Left colon (tissue), 2 donors: ENCODE measurements at regions not wholly inside any gene's neighbourhood (a gene's known extent, or its start where the extent isn't known, plus 50 kb on each side); places are given as distances from the start of the nearest gene placed in this dataset.

ENCODE experiments used
- ATAC-seq: fragments of 200-7000 bp; cut with Tn5 transposase; one replicate; pipeline ENCODE4 v1.9.1; 2020; ENCODE audit warnings: mild to moderate bottlenecking, moderate library complexity
- DNase-seq, 2 donors: peaks; one replicate each; pipeline ENCODE4 v3.0.0-alpha.2; 2020
- intact Hi-C, 2 donors: fragments of 100-400 bp; cut with DNase I in 1 of 2; cut with micrococcal nuclease in 1 of 2; formaldehyde crosslinking; loops; one replicate each; pipeline versions ENCODE4 v1.11.2 to v1.14.0; 2022; cut with DNase I, micrococcal nuclease
- donor health status: DM: no; HTN: no; CAD: no.
- donor health status: DM: yes; HTN: yes; CAD: no.

DNA sequence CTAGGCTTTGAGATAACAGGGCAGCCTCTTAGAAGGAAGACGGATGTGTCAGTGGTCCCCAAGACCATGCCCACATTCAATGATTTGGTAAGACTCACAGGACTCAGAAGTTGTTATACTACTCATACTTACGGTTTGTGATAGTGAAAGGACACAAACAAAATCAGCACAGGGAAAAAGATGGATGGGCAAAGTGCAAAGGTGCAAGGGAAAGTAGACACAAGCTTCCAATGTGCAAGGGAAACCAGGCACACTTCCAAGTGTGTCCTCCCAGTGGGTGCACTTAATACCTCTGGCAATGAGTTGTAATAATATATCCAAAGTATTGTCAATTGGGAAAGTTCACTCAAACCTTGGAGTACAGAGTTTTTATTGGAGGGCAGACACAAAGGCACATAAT is 53.8 kb upstream of the VCX start:
- DNase-seq (no peak), ATAC-seq (no peak)
- intact Hi-C loops, result no loop called here

DNA sequence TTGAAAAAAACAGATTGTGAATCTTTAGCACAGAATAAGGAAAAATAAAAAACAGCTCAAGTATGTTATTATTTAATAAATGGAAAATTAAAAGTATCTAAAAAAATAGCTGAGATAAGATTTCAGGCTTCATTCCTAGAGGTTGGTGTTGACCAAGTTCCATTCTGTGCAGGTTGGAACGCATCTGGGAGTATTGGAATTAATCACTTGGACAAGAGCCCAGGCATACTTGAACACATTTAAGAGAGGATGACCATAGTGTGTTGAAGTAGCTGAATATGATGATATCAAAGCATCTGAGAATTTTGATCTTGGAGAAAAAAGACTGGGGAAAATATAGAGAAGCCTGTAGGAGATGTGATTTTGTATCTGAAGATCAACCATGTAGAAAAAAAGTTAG is 54.6 kb upstream of the VCX start:
- intact Hi-C loops, result no loop called here
- DNase-seq, result no peak
- no peak for ATAC-seq

DNA sequence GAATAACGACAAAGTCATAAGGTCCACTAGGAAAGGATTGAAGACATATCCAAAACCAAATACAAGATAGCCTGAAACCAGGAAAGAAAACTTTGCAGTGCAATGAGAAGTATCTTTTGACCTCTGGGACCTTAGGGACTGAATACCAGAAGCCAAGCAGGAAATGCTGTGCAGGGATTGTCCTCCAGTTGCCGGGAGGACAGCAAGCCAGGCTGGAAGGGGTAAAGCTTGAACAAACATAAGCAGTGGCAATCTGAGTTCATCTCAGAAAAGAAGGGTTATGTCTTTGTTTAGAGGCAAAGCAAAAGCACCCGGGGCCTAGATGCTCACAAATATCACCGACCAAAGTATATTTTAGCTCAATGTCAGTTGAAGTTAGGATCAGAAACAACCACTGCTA is 55.3 kb upstream of the VCX start:
- no peak for ATAC-seq
- DNase-seq, result no peak
- intact Hi-C loops, result no loop called here

DNA sequence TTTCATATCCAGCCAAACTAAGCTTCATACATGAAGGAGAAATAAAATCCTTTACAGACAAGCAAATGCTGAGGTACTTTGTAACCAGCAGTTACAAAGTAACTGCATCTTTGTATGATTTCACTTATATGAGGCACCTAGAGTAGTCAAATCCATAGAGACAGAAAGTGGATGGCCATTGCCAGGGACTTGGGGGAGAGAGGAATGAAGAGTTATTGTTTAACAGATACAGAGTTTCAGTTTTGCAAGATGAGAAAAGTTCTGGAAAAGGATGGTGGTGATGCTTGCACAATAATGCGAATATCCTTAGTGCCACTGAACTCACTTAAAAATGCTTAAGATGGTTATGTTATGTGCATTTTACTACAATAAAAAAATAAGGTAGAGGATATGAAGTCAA is 58.4 kb upstream of the VCX start:
- intact Hi-C loops, result no loop called here
- DNase-seq (no peak), ATAC-seq (no peak)

DNA sequence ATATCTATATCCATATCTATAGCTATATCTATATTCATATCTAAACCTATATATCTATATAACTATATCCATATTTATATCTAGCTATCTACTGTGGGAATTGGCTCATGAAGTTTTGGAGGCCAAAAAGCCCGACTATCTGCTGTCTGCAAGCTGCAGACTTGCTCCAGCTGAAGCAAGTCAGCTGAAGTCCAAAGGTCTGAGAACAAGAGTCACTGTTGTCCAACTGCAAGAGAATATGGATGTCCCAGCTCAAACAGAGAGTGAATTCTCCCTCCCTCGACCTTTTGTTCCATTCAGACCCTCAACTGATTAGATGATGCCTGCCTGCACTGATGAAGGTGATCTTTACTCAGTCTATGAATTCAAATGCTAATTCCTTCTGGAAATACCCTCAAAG is 63.3 kb upstream of the VCX start:
- ATAC-seq (no peak), DNase-seq (no peak)
- intact Hi-C loops, result no loop called here

DNA sequence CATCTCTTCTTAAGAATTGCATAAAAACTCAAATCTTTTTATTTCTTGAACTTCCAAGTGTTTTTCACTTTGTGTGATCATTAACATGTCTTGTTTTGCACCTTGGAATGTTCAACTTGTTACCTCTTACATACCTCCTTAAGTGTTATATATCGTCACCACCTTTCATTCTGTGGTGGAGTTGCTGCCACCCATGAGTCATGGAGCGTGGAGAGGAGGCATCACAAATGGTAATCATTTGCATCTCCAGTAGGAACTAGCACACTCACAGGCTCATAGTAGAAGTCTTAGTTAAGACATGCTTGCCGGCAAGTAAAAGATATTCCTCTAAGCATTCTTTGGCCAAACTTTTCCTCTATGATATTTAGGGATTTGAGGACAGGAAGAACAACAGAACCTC is 67.0 kb upstream of the VCX start:
- intact Hi-C loops, result no loop called here
- no peak for DNase-seq
- no peak for ATAC-seq

DNA sequence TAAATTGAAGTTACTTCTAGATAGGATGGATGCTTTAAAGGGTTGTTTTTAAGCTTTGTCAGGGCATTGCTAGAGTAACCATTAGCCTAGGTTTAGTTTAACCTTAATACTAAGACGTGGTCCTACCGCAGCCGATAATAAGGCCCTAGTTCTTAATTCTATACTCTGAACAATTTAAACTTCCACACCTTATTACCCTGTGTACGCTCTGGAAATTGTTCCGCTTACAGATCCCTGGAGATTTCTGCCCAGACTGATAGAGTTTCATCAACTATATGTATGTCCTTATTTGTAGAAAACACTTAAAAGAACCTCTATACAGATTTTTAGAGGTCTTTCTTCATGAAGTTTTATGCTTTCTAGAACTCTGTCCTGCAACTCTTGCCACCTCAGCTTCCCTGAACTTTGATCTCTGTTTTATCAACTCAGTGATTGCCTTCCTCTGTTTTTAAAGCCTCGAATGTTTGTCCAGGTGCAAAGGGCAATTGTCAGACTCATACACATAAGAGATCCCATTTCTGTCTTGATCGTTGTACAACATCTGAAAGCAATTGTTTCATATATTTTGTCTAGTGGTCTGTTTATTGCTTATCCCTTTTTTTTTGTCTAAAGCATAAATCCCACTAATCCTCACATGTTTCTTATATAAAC is 71.1 kb upstream of the VCX start:
- peak; percentile 100 for ATAC-seq
- peak; percentile 3 to 30 for DNase-seq

DNA sequence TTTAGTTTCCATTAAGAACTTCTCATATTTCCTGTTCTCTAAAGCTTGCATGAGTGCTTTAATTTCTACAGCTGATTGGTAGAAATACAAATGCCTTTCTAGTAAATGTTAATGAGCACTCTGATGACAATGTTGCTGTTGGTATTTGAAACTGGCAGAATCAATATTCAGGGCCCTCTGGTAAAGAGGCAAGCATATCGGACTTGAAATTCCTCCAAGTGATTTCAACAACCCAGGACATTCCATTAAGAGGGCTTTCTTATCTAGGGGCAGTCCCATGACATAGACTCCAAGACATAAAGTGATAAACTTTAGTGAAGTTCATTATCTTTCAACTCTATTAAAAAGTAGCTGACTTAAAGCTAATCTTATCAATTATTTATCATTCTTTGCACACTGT is 83.1 kb upstream of the VCX start:
- DNase-seq (no peak), ATAC-seq (no peak)
- intact Hi-C loops, result no loop called here

More for the DNA sequence above, 71.1 kb upstream of the VCX start:
- intact Hi-C loops, result no loop called here

DNA sequence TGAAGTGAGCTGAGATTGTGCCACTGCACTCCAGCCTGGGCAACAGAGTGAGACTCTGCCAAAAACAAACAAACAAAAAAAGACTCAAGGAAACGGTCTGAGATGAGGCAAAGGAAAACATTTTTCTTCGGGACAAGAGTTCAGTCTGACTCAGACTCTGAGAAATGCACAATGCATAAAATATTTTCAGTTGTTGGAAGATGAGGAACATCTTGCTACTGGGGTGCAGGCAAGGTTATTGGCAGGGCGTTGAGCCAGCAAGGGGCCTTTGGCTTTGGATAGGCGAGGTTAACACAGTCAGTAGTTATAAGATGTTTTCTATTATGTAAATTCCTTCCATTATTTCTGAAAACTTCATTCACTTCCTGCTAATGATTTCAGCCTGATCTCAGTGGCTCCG is 96.1 kb upstream of the VCX start:
- intact Hi-C loops, result no loop called here
- ATAC-seq, result no peak
- DNase-seq, result no peak

DNA sequence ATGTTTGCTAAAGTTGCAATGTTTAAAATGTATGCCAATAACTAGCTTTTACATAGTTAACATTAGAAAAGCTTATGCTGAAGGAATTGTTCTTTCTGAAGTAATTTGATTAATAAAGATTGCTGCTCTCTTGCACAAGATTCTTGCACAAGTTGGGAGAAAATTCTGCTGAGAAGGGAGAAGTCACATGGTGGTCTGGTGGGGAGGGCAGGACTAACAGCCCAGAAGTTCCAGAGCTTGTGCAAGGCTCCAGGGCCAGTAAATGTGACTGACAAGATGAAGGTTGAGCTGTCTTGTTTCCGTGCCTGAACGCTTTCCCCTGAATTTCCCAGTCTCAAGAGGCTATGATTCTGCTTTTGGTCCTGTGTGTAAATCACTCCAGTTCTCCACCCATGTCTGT is 112.9 kb upstream of the VCX start:
- no peak for DNase-seq
- intact Hi-C loops, result no loop called here
- ATAC-seq, result no peak

DNA sequence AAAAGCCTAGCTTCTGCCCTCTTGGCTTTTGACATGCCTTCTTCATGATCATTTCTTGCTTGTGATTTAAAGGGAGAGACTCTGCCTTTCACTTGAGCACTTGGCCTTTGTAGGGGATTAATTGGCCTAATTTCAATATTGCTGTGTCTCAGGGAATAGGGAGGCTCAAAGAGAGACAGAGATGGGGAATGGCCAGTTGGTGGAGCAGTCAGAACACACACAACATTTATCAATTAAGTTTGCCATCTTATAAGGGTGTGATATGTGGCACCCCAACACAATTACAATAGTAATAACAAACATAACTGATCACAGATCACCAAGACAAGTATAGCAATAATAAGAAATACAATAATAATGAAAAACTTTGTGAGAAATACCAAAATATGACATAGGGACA is 122.5 kb upstream of the VCX start:
- intact Hi-C loops, result no loop called here
- DNase-seq, result no peak
- no peak for ATAC-seq

DNA sequence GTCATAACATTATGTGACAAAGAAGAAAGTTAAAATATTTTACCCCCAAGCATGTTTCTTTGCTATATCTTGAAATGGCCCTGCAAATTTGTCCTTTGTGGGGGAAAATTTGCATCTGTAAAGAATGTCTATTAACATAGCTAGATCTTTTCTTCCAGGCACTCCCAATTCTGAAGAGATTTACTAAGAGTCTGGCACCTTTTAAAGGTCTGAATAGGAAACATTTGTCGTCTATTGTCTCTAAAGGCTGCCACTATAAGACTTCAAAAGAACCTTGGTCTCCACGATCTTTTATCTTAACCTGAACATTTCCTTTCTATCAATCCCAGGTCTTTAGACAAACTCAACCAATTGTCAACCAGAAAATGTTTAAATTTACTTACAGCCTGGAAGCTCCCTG is 128.6 kb upstream of the VCX start:
- ATAC-seq, result no peak
- DNase-seq, result no peak
- intact Hi-C loops, result no loop called here

DNA sequence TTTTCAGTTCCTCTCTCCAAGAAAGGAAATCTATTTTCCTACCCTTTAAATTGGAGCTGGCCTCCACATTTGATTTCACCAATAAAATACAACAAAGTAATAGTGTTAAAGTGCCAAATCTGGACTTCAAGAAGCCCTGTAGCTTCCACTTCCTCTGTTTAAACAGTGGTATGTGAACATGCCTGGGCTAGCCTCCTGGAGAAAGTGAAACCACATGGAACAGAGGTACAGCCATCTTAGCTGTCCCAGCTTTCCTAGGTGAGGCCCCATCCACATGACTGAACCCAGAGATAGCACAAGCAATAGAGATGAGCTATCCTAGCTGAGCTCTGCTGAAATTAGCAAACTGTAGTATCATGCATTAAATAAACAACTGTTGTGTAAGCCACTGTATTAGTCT is 131.8 kb upstream of the VCX start:
- intact Hi-C loops, result no loop called here
- DNase-seq (no peak), ATAC-seq (no peak)

DNA sequence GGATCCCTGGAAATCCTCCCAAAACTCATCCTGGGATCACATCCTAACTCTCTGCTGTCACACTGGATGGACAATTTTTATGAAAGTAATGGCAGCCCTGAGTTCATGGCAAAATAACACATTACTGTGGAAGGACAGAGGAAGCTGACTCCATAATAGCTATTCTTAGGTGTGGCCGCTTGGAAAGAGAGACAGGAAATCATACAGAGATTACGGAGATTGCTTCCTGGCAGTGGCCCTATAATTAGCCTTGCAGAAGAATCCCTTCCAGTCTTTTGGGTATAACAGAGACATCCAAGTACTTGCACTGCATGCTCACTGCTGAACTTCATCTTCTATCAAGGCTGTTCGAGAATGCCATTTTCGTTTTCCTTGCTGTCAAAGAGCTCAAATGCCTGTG is 133.1 kb upstream of the VCX start:
- no peak for DNase-seq
- intact Hi-C loops, result no loop called here
- no peak for ATAC-seq

DNA sequence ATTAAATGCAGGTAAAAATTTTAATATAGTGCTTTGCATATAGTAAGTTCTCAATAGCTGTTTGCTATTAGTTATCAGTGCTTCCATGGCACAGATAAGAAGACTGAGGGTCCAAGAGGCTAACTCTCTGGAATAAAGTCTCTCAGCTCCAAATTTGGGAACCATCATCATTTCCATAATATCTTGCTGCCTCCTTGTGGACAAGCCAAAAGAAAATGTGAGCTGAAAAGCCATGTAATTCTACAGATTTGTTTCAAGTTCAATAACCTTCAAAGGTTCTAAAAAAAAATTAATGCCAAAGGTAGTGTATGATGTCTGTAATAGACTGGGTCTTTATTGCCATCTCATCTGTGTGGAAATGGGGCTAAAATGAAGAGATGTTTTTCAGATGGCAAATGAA is 136.9 kb upstream of the VCX start:
- DNase-seq (no peak), ATAC-seq (no peak)
- intact Hi-C loops, result no loop called here

DNA sequence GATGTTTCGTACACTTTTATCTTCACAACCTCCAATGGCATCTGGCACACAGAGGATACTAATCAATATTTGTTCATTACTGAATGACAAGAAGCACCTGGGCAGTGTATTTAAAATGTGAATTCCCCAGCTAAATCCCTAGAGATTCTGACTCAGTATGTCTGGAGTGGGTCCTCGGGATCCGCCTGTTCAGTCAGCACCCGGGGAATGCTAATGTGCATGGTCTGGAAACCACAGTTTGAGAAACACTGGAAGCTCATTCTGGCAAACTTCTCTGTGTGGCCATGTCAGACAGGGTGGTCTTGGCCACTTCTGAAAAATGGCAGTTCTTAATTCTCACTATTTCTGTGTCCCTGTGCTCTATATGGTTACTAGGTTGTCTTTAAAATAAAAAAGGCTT is 138.8 kb upstream of the VCX start:
- DNase-seq (no peak), ATAC-seq (no peak)
- intact Hi-C loops, result no loop called here

DNA sequence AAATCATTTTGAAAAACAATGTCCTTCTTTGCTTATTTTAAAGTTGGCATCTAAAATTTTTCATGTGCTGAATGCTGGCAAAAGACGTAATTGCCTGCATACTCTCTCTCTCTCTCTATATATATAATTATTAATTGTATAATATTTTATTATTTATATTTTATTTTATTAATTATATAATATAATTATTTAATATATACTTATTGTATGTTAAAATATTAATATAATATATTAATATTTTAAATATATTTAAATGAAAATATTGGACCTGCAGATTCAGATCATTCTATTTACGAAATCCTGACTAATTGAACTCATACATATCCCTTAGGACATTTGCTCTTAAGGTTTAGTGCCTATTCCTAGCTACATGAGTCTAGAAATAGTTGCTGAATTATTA is 144.7 kb upstream of the VCX start:
- intact Hi-C loops, result no loop called here
- ATAC-seq (no peak), DNase-seq (no peak)

DNA sequence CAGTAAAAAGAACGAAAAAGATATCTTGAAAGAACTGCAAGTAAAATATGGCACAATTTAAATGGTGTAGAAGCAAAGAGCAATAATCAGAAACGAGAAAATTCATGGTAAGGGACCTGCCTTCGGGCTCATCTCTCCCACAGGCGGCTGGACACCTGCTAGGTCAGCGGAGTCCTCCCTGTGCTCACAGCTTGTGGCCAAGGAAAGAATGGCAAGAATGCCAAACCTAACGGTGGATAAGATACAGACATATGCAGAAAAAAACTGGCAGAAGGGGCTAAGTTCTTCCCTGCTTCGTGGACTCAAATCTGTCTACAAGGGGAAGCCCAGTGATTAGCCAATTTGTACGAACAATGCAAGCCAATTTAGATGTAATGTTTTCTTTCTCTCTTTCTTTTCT is 152.1 kb upstream of the VCX start:
- DNase-seq (no peak), ATAC-seq (no peak)
- intact Hi-C loops, result no loop called here

DNA sequence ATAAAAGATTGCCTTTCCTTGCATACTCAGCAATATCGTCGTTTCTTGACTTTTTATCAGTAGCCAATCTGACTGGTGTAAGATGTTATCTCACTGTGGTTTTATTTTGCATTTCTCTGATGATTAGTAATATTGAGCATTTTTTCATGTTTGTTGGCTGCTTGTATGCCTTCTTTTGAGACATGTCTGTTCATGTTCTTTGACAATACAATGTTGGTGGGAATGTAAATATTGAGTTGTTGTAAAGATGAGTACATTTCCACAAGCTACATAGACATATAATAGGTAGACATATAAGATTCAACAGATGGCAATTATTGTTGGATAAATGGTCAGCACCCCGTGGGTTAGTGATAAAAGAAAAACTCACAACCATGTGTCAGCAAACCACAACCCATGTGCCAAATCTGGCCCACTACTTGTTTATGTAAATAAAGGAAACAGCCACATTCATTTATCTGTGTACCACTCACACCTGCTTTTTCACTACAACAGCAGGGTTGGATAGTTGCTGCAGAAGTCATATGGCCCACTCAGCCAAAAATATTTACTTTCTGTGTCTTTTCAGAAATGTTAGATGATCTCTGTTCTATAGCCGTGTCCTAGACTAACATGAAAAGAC is 153.1 kb upstream of the VCX start:
- DNase-seq (no peak), ATAC-seq (no peak)
- intact Hi-C loops, result no loop called here

DNA sequence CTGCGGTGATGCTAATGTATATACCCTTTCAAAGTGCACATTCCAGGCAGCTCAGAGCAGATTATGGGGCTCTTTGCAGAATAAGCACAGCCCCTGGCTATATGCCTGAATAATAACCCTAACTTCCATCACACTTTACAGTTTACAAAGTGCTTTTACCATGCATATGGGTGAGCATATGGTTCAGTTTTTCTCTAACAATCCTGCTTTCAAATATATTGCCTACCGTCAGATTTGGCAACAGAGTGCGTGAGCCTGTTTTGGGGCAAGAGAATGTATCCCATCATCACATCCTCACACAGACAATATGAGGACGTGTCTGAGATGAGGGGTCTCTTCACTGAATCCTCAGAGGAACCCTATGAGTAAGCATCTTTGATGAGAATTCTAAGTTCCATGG is 162.8 kb upstream of the VCX start:
- no peak for ATAC-seq
- DNase-seq, result no peak
- intact Hi-C loops, result no loop called here

DNA sequence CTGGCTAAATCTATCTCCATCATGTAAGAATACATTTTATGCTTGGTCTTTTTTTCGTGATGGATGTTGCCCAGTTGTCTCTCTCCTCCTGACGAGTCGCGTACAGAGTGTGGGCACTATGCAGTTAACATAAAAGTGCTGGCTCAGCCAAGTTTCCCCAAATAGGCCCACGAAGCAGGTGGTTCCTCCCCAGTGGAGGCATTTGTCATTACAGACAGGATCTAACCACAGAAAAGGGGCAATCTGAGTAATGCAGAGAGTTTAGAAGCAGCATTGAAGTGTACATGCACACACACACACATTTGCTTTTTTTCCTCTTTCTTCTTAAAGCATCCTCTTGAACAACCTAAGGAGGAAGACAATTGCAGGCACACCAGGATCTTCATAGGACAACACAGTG is 188.7 kb upstream of the VCX start:
- intact Hi-C loops, result no loop called here
- DNase-seq (no peak), ATAC-seq (no peak)
